Smooth muscle cell of the brain vasculature (primary cell): ENCODE measurements at regions not wholly inside any gene's neighbourhood (a gene's known extent, or its start where the extent isn't known, plus 50 kb on each side); places are given as distances from the start of the nearest gene placed in this dataset.
"Not testable (repeated sequence)": the region's sequence is repeated elsewhere in the genome, so short reads cannot be mapped to it uniquely, and the experiment has no call there.

Source experiments
- DNase-seq: peaks from one replicate; pipeline ENCODE4 v3.0.0-alpha.2; 2012; ENCODE audit warnings: low read depth, low spot score

DNA sequence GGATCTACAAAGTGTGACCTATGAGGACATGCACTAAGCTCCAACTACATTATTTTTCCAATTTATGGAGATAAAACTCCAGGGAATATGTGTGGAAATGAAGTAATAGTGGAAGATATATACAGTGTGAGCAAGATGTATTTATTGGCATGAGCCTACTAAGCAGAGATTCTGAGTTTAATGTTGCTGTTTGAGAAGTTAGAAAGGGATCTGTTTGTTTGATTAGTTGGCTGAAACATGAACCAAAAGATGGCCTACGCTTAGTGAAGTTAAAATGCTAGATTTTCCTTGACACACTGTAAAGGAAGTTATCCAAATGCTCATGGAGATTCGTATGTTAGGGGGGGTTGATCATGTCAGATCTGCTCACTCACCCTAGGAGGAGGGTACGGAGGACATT, 621.7 kb downstream of the TMEM182 start:
- no peak for DNase-seq

GRCh38 chr2:103386872-103387271, 625.0 kb downstream of the TMEM182 start:
- DNase-seq = no peak

DNA sequence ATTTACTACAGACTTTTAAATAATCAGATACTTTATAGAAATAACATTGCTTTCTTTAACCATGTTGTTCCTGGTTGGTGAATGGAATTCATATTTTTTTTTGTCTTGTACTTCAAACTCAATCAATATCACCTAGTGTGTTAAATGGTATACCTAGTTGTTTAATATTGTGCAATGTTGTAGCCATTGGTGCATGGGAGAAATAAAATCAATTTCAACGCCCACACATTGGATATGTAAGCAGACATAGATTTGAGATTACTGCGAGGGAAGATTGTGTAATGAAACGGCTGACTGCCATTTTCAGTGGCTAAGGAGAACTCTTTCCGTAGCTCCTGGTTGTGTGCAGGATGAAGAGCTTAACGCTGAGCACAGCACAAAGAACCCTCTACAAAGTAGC, 626.1 kb downstream of the TMEM182 start:
- no peak for DNase-seq

- DNase-seq = no peak
Measured at GRCh38 chr2:103396152-103396551, 634.3 kb downstream of the TMEM182 start.

GRCh38 chr2:103401621-103402020, 639.8 kb downstream of the TMEM182 start:
- DNase-seq = no peak

DNA sequence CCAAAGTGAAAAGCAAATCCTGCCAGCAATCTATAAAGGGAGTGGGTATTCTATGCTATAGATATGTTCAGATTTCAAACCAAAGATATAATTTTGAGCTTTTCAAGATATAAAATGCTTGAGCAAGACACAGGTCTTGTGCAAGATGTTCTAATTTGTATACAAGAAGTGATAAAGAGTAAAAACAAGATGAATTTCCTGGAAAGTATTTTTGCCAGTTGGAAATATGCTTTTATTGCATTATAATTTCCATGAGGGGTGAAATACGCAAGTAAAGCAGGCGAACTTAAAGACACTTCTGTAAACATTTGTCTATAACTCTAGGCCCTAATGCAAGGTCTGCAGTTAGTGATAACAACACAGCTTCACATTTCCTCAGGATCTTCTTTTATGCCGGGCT, 640.5 kb downstream of the TMEM182 start:
- DNase-seq = no peak

DNA sequence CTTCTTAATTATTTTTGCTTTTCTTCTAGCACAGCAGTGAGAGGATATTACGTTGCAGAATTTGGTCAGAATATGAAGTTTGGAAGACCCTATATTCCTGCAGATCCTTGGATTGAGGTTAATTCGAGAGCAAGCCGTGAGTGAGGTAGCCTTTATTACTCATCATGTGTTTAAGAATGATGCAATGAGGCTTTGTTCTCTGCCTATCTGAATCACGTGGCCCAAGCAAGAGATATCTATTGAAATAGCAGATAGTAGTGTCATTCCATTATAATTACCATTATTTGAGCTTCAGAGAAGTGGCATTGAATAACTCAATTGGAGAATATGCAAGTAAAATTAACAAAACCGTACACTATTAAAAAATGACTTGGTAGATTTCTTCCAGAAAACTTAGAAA, 641.1 kb downstream of the TMEM182 start:
- no peak for DNase-seq

GRCh38 chr2:103403388-103403787, 641.6 kb downstream of the TMEM182 start:
- DNase-seq = not testable (repeated sequence)

DNA sequence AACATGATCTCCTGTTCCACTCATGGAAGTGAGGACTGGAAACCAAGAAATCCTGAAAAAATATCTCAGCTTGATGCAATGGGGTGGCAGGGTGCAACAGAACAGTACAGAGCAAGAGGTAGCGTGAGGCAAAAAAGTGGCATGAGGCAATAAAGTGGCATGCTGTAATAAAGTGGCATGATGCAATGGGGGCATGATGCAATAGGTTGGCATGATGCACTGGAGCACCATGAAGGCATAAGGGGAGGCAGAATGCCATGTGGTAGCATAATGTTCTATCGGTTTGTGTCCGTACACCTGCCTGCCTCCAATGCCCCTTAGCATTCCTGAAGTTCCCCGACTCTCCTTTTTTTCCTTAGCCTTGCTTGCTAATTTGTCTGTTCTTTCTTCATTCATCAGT, 648.4 kb downstream of the TMEM182 start:
- DNase-seq = no peak

DNA sequence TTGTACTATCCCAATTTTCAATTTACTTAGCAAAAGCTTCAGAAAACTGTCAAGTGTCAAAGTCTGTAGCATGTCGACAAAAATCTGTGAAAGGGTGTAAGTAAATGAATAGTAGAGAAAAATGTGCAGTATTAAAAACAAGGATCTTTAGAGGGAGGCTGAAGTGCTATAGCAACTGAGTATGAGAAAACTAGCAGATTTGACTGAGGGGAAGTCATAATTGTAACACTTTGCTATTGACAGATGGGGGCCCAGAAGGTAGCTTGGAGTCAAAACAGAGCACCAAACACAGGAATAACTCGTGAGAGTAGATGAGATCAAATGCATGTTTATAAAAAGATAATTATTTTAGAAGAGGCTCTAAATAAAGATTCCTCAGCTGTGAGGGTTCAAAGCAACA, 657.7 kb downstream of the TMEM182 start:
- no peak for DNase-seq

DNA sequence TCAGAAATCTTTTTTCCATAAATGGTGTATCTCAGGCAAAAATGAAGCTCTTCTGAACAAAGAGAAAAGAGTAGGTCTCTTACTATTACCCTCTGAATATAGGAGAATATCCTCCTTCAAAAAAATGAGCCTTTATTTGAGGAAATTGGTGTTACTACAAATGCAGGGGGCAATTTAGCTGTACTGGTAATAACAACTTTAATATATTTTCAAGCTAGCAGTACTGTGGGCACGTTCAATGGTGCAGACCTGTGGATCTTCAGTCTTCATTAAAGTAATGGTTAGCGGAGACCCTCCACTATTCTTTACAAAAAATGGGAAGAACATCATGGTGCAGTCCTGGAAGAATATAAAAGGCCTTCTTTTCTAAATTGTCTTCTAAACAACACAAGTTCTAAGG, 661.3 kb downstream of the TMEM182 start:
- DNase-seq = no peak

DNA sequence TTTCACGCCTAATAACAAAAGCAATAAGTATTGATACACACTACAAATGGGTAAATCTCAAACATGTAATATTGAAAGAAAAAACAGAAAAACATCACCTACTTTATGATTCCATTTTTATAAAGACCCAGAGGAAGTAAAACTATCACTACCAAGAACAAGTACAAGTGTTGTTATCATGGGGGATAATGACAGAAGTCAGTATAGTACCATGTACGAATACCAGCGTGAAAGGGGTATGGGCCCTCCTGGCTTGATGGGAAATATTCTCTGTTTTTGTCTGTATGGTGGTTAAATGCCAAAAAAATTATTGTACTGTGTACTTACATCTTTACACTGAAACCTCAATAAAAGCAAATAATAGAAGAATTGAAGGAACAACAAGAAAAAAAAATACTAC, 665.7 kb downstream of the TMEM182 start:
- DNase-seq = no peak

DNA sequence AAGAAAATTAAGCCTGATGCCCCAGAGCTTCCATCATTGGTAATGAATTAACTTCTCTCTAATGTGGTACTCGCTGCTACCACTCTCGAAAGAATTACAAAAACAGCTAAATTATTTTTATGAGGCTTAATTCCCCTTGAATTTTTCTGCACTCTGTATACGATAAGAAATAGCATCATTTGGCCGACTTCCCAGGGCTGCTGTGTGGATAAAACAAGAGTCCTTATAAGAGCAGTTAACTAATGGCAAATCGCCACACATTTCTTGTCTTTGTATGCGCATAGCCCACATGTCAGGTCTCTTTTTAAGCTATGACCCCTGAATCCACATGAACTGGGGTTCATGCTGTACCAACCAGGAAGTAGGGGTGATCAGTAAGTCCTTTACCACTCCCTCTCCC, 668.4 kb downstream of the TMEM182 start:
- DNase-seq = no peak

- DNase-seq = no peak
Measured at GRCh38 chr2:103435010-103435409, 673.2 kb downstream of the TMEM182 start.

DNA sequence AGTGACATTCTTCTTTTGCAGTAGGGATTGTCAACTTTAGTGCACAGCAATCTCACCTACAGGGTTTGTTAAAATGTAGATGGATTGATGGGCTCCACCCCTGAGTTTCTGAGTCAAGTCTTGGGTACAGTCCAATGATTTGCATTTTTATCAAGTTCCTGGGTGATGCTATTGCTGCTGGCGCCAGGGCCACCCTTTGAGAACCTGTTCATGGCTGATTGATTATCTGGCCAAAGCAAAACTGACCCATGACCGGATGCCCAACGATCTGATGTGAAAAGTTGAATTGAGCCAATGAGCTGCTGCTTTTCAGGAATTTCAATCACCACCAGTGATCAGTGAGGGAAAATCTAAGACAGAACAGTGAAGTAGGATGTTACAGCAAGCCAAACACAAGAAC, 675.3 kb downstream of the TMEM182 start:
- DNase-seq = no peak

DNA sequence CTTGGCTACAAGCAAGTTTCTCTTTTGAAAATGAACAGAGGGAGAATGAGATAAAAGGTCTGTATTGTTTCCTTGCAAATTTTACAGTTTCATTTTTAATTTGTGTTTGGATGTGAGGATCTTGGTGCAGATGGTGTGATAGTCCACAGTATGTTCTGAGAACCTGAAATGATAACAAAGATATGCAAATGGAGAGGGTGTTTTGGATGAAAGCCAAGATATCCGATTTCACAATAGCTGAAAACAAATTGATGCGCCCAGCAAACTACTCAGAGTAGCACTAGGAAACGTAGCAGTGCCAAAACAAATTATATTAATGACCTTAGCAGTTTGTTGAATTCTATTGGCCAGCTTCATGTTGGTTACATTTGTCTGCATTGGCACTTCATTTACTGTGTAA, 683.5 kb downstream of the TMEM182 start:
- no peak for DNase-seq

GRCh38 chr2:103448495-103448894, 686.7 kb downstream of the TMEM182 start:
- no peak for DNase-seq

DNA sequence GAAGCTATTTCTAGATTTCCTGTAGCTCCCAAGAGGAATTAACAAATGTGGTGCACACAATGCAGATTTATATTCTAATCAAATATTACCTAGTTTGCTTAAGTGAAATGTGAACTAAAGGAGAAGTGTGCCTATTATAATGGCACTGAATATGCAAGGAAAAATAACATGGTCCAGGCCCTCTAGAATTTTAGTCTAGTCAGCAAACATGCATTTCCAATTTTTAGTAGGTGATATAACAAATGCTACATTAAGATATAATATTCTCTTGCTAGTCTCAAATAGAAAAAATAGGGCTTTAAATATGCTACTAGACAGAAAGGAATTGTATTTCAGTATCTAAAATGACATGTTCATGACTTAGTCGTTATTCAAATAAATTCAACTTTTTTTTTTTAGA, 689.5 kb downstream of the TMEM182 start:
- no peak for DNase-seq

DNA sequence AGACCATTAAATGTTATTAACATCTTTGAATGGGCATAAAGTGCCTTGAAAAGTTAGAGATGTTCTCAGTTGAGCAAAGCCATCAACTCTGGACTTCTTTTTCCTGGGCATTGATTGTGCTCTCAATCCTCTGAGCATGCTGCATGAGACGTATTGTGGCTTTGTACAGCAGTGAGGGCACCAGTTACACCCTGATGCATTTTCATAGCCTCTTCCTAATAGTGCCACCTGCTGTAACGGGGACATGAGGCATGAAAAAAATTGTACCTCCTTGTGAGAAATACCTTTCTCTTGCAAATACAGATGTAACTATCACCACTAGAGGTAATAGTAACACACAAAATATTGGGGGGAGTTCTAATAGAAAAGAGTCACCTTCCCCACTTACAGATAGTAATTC, 697.5 kb downstream of the TMEM182 start:
- DNase-seq = no peak

DNA sequence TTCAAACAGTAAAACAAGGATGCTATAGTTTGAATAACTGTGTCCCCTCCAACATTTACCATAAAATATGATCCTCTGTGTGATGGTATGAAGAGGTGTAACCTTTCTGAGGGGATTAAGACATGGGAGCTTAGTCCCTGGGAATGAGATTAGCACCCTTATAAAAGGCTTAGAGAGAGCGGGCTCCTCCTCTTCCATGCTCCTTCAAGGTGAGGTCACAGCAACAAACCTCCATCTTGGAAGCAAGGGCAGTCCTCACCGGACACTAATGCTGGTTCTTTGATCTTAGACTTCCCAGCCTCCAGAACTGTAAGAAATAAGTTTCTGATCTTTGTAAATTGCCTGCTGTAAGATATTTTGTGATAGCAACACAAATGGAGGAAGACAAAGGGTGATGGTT, 700.3 kb downstream of the TMEM182 start:
- no peak for DNase-seq

DNA sequence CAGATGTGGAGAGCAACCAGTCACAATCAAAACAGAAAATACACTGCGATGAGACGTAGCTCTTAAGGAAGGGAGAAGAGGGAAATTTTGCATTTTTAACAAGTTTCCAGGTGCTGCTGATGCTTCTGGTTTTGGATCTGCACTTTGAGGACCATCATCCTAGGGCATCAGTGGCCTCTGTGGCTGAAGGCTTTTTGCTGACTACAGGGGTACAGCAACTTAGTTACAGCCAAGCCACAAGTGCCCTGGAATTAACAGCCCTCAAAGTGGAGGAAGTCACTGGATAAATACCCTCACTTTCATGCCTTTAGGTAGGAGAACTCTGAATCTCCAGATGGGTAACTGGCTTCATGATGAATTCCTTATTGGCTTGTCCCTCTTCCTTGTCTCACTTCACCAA, 700.9 kb downstream of the TMEM182 start:
- DNase-seq = no peak

- no peak for DNase-seq
Measured at GRCh38 chr2:103464831-103465230, 703.0 kb downstream of the TMEM182 start.

- no peak for DNase-seq
Measured at GRCh38 chr2:103469800-103470199, 708.0 kb downstream of the TMEM182 start.

DNA sequence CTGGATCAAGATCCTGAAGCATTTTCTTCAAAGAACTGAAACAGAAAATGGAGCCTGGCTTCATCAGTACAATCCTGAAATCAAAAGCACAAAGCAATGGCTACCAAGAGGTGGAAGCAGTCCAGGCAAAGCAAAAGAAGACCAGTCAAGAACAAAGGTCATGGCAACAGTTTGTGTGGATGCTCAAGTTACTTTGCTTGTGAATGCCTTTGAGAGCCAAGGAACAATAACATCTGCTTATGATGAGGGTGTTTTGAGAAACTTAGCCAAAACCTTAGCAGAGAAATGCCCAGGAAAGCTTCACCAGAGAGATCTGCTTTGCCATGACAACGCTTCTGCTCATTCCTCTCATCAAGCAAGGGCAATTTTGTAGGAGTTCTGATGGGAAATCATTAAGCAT, 723.1 kb downstream of the TMEM182 start:
- no peak for DNase-seq

- no peak for DNase-seq
Measured at GRCh38 chr2:103496850-103497249, 735.0 kb downstream of the TMEM182 start.
